Superior temporal gyrus (tissue), 1 donor: ENCODE measurements at regions not wholly inside any gene's neighbourhood (a gene's known extent, or its start where the extent isn't known, plus 50 kb on each side); places are given as distances from the start of the nearest gene placed in this dataset.
"Not testable (repeated sequence)": the region's sequence is repeated elsewhere in the genome, so short reads cannot be mapped to it uniquely, and the experiment has no call there.

ENCODE experiments used
- DNase-seq: peaks from one replicate; pipeline ENCODE4 v3.0.0-alpha.2; 2016; ENCODE audit errors: extremely low spot score

DNA sequence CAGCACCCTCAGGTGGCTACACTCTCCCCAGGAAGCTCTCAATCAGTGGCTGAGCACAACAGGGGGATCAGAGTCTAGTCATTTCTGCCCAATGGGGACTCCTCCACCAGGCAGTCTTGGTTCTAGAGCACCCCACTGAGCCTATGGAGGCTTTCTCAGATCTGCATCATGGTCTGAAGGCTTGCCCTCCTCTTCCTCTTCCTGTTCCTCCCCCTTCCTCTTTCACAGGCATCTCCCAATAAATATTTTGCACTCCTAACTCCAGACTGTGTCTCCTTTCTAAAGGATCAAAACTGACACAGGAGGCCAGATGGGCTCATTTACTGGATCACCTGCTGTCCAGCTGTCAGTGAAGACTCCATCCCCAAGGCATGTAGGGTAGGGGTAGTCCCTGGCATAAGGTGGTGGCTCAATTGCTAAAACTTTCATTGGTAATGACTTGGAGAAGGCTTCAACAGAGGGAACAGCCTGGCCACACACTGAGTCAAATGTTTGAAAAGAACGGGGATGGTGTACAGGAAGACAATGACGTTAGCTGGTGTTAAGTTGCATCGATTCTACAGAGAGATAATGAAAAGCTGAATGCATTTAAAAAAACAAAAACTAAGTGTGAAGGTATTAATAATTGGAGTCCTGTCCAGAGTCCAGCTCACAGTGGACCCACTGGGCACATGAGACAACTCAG lies 84.2 kb upstream of the SLC2A1 start:
- DNase-seq, result no peak

DNA sequence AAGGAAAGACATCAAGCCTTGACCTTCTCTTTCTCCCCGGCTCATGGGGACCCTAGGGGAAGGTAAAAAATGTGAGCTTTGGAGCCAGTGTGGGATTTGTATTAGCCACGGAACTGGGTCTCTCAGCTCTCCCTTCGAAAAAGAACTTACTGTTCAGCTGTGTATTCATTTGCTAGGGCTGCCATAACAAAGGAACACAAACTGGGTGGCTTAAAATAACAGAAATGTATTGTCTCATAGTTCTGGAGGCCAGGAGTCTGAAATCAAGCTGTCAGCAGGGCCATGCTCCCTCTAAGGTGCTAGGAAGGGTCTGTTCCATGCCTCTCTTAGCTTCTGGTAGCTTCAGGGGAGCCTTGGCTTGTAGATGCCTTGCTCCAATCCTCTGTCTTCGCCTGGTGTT lies 83.5 kb upstream of the SLC2A1 start:
- DNase-seq, result no peak

DNA sequence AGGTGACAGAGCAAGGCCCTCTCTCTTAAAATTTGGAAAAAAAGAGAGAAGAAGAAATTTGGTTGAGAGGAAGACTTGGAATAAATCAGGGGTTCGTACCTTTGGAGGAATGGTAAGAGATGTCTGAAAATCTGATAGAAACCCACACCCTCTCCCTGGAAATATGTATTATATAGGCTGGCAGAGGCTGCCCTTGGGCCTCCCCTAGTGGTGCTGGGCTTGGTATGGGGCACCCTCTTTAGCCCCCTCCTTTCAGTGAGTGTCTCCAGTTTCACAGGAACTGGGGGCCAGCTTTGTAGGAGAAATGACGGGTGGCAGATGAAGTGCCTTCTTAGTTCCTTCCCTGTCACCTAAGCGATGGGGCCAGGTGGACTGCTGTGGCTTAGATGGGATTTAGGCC lies 82.9 kb upstream of the SLC2A1 start:
- DNase-seq, result no peak

GRCh38 chr1:43039228-43040055 lies 80.8 kb upstream of the SLC2A1 start:
- no peak for DNase-seq

DNA sequence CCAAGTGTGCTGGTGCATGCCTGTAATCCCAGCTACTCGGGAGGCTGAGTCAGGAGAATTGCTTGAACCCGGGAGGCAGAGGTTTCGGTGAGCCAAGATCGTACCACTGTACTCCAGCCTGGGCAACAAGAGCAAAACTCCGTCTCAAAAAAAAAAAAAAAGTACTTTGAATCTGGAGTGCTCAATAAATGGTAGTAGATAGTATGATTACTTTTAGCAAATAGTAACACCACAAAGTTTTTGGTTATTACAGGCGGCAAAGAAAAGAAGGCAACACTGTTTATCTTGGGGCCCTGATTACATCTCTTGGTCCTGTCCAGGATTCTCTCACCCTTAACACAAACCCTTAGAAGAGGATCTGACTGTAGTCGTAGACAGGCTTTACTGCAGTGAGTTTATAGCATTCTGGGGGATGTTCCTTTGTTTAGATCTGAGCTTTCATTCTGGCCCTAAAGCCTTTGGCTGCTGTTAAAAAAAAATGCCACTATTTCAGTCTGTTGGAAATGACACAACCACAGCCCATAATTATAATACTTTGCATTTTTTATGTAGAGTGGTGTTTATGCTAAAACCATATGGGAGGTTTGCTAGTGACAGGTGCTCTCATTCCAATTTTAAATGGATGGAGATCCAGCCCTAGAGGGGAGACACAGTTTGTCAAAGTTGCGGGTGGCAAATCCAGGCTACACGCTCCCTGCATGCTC lies 79.7 kb upstream of the SLC2A1 start:
- no peak for DNase-seq

DNA sequence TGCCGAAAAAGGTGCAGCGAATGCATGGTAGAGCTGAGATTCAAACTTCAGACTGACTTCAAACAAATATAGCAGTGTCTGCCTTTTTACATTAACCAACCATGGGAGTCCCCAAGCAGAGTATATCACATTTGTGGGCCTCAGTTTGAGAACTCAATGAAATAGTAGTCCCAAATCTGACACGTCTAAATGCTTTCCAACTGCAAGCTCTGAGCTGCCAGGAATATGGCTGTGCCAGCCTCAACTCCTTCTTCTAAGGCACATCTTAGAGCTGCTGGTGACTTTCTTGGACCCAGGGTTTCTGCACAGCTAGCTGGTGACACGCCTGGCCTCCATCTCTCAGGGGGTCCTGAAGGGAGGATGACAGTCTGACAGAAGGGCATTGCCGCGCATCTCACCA lies 78.8 kb upstream of the SLC2A1 start:
- no peak for DNase-seq

- no peak for DNase-seq
These were observed 78.3 kb upstream of the SLC2A1 start for GRCh38 chr1:43036932-43037331.

DNA sequence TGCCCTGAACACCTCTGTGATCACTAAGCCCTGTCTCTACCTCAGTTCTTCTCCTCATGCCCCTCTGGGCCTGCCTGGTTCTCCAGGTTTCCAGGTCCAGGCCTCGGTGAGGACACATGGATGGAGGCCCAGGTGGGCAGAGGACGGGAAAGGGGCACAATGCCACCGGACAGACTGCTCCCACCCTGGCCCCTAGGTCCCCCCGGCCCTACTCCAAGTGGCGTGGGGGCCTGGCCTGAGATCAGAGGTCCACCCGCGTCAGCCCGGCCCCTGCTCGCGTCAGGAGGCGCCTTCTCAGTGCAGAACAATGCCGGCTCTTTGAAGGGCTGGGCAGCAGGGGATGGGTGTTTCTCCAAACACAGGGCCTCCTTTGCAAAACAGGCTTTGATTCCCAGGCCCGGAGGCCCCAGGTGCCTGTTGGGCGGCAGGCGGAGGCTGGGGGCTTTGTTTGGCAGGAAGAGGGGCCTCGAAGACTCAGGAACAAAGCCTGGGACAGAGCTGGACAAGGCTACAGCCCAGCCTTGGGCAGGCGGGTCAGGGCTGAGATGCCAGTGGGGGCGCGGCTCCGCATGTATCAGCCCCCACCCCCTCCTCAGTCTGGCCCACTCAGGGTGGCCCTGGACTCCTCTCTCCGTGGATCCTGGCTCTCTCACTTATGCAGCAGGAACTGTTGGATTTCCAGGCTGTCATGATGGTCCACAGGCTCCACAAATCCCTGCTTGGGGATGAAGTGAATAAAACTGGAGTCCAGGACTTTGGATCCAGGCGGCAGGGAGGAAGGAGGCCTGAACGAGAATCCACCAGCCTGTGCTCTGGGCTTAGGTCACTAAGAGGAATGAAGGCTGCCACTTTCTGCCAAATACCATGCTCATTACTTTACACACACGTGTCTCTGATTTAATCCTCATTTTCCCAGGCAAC lies 77.4 kb upstream of the SLC2A1 start:
- no peak for DNase-seq

DNA sequence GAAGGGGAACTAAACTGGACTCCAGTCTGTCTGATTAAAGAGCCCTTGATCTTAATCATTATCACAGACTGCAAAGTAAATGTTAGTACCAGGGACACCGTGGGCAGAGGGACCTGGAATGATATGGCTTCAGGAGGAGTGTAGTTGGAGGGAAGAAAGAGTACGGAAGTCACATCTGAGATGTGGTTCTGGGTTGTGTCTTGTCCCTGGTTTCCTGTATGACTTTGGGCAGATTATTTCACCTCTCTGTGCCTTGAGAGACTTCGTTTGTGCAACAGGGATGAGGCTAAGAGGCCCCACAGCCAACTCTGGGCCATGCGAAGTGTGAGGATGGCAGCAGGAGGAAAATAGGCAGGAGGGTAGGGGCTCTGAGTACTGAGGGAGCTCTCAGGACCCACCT lies 76.1 kb upstream of the SLC2A1 start:
- DNase-seq, result no peak

DNA sequence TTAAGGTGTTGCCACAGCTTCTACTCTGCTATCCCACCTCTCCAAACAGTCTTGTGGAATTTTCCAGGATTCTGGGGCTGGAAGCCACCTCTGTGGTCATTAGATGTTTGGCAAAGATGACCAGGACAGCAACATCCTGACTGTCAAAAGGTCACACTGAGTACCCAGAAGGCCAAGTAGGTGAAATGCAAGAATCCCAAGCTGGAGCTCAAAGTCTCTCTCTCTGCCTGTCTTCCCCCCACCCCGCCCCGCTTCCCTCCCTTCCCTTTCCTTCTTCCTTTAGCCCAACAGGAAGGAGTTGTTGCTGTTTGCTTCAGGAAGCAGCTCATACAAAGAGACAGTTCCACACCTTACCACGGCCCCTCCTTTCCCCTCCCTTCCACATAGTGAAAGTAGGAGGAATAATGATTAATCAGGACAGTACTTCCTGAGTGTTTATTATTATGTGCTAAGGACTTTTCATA lies 75.6 kb upstream of the SLC2A1 start:
- no peak for DNase-seq

DNA sequence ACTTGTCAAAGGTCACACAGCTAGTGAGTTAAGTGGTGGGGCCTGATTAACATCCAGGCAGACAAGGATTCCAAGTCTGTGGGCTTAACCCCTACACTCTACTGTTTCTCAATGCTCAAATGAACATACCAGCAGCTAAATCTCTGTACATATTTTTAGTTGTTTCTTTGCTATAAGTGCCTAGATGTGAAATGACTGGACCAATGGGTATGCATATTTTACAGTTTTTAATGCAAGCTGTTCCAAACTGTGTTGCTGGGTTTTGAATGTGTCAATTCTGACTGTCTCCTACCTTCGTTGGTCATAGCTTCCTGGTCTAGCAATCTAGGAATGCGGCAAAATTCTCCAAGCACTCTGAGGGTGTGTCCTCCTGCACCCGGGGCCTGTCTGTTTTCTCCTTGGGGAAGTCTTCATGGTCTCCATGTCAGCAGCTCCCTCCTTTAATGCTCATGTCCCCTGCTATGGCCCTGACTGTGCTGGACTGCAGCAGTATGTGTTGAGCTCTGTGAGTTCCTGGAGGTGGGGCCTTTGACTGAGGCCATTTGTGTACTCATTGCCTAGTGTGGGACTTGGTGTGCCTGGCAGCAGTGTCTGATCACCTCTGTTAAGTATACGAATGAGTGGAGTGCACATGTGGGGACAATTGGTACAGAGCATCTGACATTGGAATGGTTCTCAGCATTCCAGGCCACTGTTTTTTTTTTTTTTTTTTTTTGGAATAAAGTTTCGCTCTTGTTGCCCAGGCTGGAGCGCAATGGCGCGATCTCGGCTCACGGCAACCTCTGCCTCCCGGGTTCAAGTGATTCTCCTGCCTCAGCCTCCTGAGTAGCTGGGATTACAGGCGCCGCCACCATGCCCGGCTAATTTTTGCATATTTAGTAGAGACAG lies 72.9 kb upstream of the SLC2A1 start:
- DNase-seq, result no peak

DNA sequence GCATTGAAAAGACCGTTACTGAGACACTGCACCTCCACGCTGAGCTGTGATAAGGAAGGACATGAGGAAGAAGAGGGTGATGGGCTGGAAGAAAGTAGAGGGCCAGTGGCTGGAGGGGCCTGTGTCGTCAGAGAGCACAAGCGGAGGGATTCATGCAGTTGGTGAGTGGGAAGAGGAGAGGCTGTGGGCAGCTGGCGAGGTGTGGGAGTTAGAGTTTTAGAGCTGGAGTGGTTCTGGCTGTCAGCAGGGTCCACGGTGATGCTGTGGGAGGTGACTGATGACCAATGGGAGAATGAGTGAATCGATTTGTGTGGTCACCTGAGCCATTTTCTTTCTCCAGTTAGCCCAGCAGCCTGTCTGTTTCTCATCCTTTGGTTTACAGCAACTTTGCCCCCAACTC lies 66.2 kb upstream of the SLC2A1 start:
- no peak for DNase-seq

GRCh38 chr1:43021547-43022474 lies 63.1 kb upstream of the SLC2A1 start:
- DNase-seq, result no peak

GRCh38 chr1:43019226-43019625 lies 60.6 kb upstream of the SLC2A1 start:
- no peak for DNase-seq

DNA sequence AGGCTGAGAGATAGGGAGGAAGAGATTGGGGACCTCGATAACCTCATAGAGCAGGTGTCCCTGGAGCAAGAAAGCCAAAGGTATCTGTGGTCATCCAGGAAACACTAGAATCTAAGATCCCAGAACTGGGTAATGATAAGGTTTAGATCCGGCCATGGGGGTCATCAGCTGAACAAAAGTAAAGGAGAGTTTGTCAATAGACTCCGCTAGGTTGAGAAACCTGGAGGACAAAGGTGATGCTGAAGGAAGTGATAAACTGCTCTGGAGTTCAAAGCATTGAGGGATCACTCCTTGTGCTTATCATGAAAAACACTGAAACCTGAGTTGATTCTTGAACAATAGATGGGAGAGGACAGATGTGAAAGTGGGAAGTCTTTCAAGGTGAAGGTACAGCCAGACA lies 59.5 kb upstream of the SLC2A1 start:
- no peak for DNase-seq

DNA sequence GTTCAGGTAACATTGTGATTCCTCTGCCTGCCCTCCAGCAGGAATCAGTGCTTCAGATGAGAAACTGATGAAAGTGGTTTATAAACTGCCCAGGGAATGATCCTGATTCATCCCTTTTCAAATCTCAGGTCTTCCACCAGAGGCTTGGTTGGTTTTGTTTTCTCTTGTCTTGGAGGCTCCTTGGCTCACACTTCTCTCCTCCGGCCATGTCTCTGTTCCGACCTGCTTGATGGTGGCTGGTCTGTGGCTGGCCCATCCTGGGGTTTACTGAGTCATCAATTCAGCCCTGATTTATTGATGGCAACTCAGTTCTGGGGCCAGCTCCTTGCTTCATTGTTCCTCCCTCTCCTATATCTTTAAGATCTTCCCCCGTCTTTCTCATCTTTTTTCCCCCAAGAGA lies 56.6 kb upstream of the SLC2A1 start:
- DNase-seq, result no peak

GRCh38 chr1:43014579-43014978 lies 55.9 kb upstream of the SLC2A1 start:
- DNase-seq, result not testable (repeated sequence)

DNA sequence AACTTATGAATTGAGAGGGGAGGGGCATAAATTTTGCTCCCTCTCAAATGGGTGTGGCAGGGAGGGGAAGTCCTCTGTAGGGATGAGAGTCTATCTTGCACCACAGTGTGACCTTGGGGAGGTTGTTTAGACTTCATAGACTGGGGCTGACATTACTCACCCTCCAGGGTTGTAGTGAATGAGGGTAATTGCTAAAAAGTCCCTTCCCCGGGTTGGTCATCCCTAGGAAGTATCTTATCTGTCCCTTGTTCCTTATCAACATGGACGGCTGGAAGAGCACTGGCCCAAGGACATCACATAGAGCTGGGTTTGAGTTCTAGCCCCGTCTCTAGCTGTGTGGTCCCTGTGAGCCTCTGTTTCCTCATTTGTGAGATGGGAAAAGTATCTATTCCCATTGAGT lies 52.4 kb upstream of the SLC2A1 start:
- DNase-seq, result no peak

DNA sequence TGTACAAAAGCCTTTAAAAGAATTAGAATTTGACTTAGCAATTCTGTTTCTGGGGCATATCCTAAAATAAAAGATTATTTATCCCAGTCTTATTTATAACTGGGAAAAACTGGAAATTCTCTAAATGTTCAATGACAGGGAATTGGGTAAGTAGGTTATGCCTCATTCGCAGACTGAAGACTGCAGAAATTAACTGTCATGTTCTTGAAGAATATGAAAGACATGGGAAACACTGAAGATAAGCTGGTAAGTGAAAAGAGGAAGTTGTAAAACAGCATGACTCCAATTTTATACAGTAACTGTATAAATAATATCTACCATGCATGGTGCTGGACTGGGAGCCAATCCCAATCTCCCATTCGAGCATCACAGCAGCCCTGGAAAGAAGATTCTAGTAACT lies 50.6 kb upstream of the SLC2A1 start:
- no peak for DNase-seq
